MM.1S (cell line): ENCODE measurements at regions not wholly inside any gene's neighbourhood (a gene's known extent, or its start where the extent isn't known, plus 50 kb on each side); places are given as distances from the start of the nearest gene placed in this dataset.

ENCODE experiments used
- DNase-seq: peaks from one replicate; pipeline ENCODE4 v3.0.0-alpha.2; 2015
- H2AFZ ChIP-seq: fragments of 300-600 bp; sonication (generic); 2 replicates; pipeline ENCODE4 v1.6.0; 2016; ENCODE audit warnings: antibody characterized with exemption, low read length
- H3F3A ChIP-seq: fragments of 300-600 bp; sonication (generic); 2 replicates; pipeline ENCODE4 v1.6.1; 2016; ENCODE audit warnings: mild to moderate bottlenecking, antibody characterized with exemption, low read length, moderate library complexity, mixed read lengths; ENCODE audit not compliant: insufficient read depth
- H3K27ac ChIP-seq: fragments of 300-600 bp; sonication (generic); 2 replicates; pipeline ENCODE4 v1.5.1; 2016; ENCODE audit warnings: mild to moderate bottlenecking, low read length
- H3K27me3 ChIP-seq: fragments of 300-600 bp; sonication (generic); replicated peaks from 2 replicates; pipeline ENCODE4 v1.6.0; 2016; ENCODE audit warnings: low read length; ENCODE audit not compliant: insufficient read depth
- H3K36me3 ChIP-seq: fragments of 300-600 bp; sonication (generic); replicated peaks from 2 replicates; pipeline ENCODE4 v1.6.1; 2016; ENCODE audit warnings: mild to moderate bottlenecking, low read length, mixed read lengths; ENCODE audit not compliant: insufficient read depth
- H3K4me1 ChIP-seq: fragments of 300-600 bp; sonication (generic); 2 replicates; pipeline ENCODE4 v1.6.1; 2016; ENCODE audit warnings: low read length, mixed read lengths
- H3K4me2 ChIP-seq: fragments of 300-600 bp; sonication (generic); 2 replicates; pipeline ENCODE4 v1.6.0; 2016; ENCODE audit warnings: low read depth, low read length
- H3K4me3 ChIP-seq: fragments of 300-600 bp; sonication (generic); 2 replicates; pipeline ENCODE4 v1.5.1; 2016; ENCODE audit warnings: low read length, mixed read lengths
- H3K79me2 ChIP-seq: fragments of 300-600 bp; sonication (generic); 2 replicates; pipeline ENCODE4 v1.6.1; 2016; ENCODE audit warnings: mixed run types, low read length, mixed read lengths
- H3K9ac ChIP-seq: fragments of 300-600 bp; sonication (generic); 2 replicates; pipeline ENCODE4 v1.6.1; 2016; ENCODE audit warnings: low read length, mixed read lengths
- H3K9me2 ChIP-seq: fragments of 300-600 bp; sonication (generic); replicated peaks from 2 replicates; pipeline ENCODE4 v1.6.1; 2016; ENCODE audit warnings: mild to moderate bottlenecking, low read length, mixed read lengths; ENCODE audit not compliant: insufficient read depth
- H3K9me3 ChIP-seq: fragments of 300-600 bp; sonication (generic); replicated peaks from 2 replicates; pipeline ENCODE4 v1.6.1; 2016; ENCODE audit warnings: mild to moderate bottlenecking, low read length, mixed read lengths; ENCODE audit not compliant: insufficient read depth
- H4K20me1 ChIP-seq: fragments of 300-600 bp; sonication (generic); 2 replicates; pipeline ENCODE4 v1.6.1; 2016; ENCODE audit warnings: mild to moderate bottlenecking, low read length, moderate library complexity, mixed read lengths; ENCODE audit not compliant: insufficient read depth
- CTCF ChIP-seq: fragments of 300-600 bp; sonication (generic); IDR thresholded peaks from 2 replicates; pipeline ENCODE4 v1.5.1; 2016; ENCODE audit warnings: antibody characterized with exemption, low read length, mixed read lengths
- EZH2 ChIP-seq: fragments of 300-600 bp; sonication (generic); optimal IDR thresholded peaks from 2 replicates; pipeline ENCODE3; 2017; ENCODE audit warnings: low read depth, mild to moderate bottlenecking, antibody characterized with exemption, low read length, mixed read lengths
- EZH2phosphoT487 ChIP-seq: fragments of 300-600 bp; sonication (generic); IDR thresholded peaks from 2 replicates; pipeline ENCODE4 v1.6.1; 2018; ENCODE audit warnings: antibody characterized with exemption, low read length

GRCh38 chr14:88992011-88992410, 167.6 kb downstream of the TTC8 start:
- no peaks in the 10 kb centered on the region for H3K9me3 ChIP-seq
- H3K27ac ChIP-seq: no peak overlapping the region

GRCh38 chr14:88993946-88994345, 169.5 kb downstream of the TTC8 start:
- no peak overlapping the region for H3K4me3 ChIP-seq
- H3K9ac ChIP-seq: no peak overlapping the region
- H3K4me1 ChIP-seq: no peaks in the 10 kb centered on the region
- H3K9me3 ChIP-seq: no peaks in the 10 kb centered on the region
- no peak overlapping the region for H2AFZ ChIP-seq
- no peaks in the 10 kb centered on the region for H3K36me3 ChIP-seq
- no peak for DNase-seq
- H3K9me2 ChIP-seq: no peaks in the 10 kb centered on the region
- H3K27me3 ChIP-seq: no peaks in the 10 kb centered on the region
- no peak overlapping the region for H3K27ac ChIP-seq
- H3F3A ChIP-seq: no peaks in the 10 kb centered on the region
- H3K79me2 ChIP-seq: no peaks in the 10 kb centered on the region
- H3K4me2 ChIP-seq: no peak overlapping the region
- H4K20me1 ChIP-seq: no peaks in the 10 kb centered on the region
- TF ChIP-seq CTCF: no peak
- no peak for TF ChIP-seq EZH2
- no peak for TF ChIP-seq EZH2phosphoT487

More at GRCh38 chr14:88992011-88992410, 167.6 kb downstream of the TTC8 start:
- H3K36me3 ChIP-seq: no peaks in the 10 kb centered on the region
- TF ChIP-seq CTCF (no peak), EZH2 (no peak), EZH2phosphoT487 (no peak)
- H3K4me2 ChIP-seq: no peak overlapping the region
- no peaks in the 10 kb centered on the region for H4K20me1 ChIP-seq
- H3K9ac ChIP-seq: no peak overlapping the region
- H3K27me3 ChIP-seq: no peaks in the 10 kb centered on the region
- H3K4me1 ChIP-seq: no peaks in the 10 kb centered on the region
- no peaks in the 10 kb centered on the region for H3K79me2 ChIP-seq
- H3K4me3 ChIP-seq: no peak overlapping the region
- DNase-seq: no peak
- no peak overlapping the region for H2AFZ ChIP-seq
- H3F3A ChIP-seq: no peaks in the 10 kb centered on the region
- no peaks in the 10 kb centered on the region for H3K9me2 ChIP-seq

GRCh38 chr14:88995437-88996198, 171.2 kb downstream of the TTC8 start:
- no peak for TF ChIP-seq EZH2phosphoT487
- TF ChIP-seq EZH2: no peak
- TF ChIP-seq CTCF: no peak
- no peak overlapping the region for H3K9ac ChIP-seq
- no peak overlapping the region for H3K4me3 ChIP-seq
- H3K27me3 ChIP-seq: no peaks in the 10 kb centered on the region
- no peak for DNase-seq
- H2AFZ ChIP-seq: no peak overlapping the region
- H3F3A ChIP-seq: no peaks in the 10 kb centered on the region
- H3K4me2 ChIP-seq: no peak overlapping the region
- no peaks in the 10 kb centered on the region for H4K20me1 ChIP-seq
- H3K36me3 ChIP-seq: no peaks in the 10 kb centered on the region
- no peaks in the 10 kb centered on the region for H3K9me2 ChIP-seq
- H3K79me2 ChIP-seq: no peaks in the 10 kb centered on the region
- H3K4me1 ChIP-seq: no peaks in the 10 kb centered on the region
- no peak overlapping the region for H3K27ac ChIP-seq
- no peaks in the 10 kb centered on the region for H3K9me3 ChIP-seq
